Upper lobe of left lung (tissue), 6 donors: ENCODE measurements at regions not wholly inside any gene's neighbourhood (a gene's known extent, or its start where the extent isn't known, plus 50 kb on each side); places are given as distances from the start of the nearest gene placed in this dataset.

Experiments
- ATAC-seq, 2 donors: fragments of 200-7000 bp; cut with Tn5 transposase; one replicate each; pipeline ENCODE4 v1.9.1; 2022; ENCODE audit warnings: mild to moderate bottlenecking in 2 of 2, moderate library complexity in 2 of 2; ENCODE audit not compliant: low FRiP score in 2 of 2
- DNase-seq, 2 donors: peaks; one replicate each; pipeline ENCODE4 v3.0.0-alpha.2; 2019 to 2020
- H3K27ac ChIP-seq, 4 donors: fragments of 200-600 bp; sonication (generic); one replicate each; pipeline ENCODE4 v1.5.1; 2016 to 2019
- H3K27me3 ChIP-seq, 4 donors: fragments of 200-600 bp; sonication (generic); one replicate each; pipeline ENCODE4 v1.5.1; 2017 to 2019
- H3K36me3 ChIP-seq, 4 donors: fragments of 200-600 bp; sonication (generic); one replicate each; pipeline ENCODE4 v1.5.1; 2016 to 2019
- H3K4me1 ChIP-seq, 4 donors: fragments of 200-600 bp; sonication (generic); one replicate each; pipeline ENCODE4 v1.5.1; 2018 to 2019
- H3K4me3 ChIP-seq, 4 donors: fragments of 200-600 bp; sonication (generic); one replicate each; pipeline ENCODE4 v1.5.1; 2017 to 2019; ENCODE audit warnings: mild to moderate bottlenecking in 2 of 4, moderate library complexity in 1 of 4
- H3K9me3 ChIP-seq, 4 donors: fragments of 200-600 bp; sonication (generic); one replicate each; pipeline ENCODE4 v1.5.1; 2018 to 2019
- CTCF ChIP-seq, 6 experiments: fragments of 450-650 bp in 4 of 6; fragments of 200-600 bp in 2 of 6; sonication (generic) in 2 of 6; IDR thresholded peaks; one replicate each; pipeline ENCODE4 v1.5.1; 2016 to 2019; ENCODE audit warnings: antibody characterized with exemption in 6 of 6
- EP300 ChIP-seq, 4 donors: sonication (generic); formaldehyde crosslinking; IDR thresholded peaks; one replicate each; pipeline ENCODE4 v1.5.1; 2017; ENCODE audit warnings: antibody characterized with exemption in 4 of 4, control low read depth in 2 of 4
- POLR2A ChIP-seq, 4 donors: fragments of 450-650 bp; IDR thresholded peaks; one replicate each; pipeline ENCODE4 v1.5.1; 2016 to 2017; ENCODE audit warnings: antibody characterized with exemption in 4 of 4, mild to moderate bottlenecking in 2 of 4
- POLR2AphosphoS5 ChIP-seq, 2 donors: sonication (generic); formaldehyde crosslinking; IDR thresholded peaks; one replicate each; pipeline ENCODE4 v1.5.1; 2017; ENCODE audit warnings: antibody characterized with exemption in 2 of 2
- WGBS, 2 donors: methylation state at CpG; one replicate each; pipeline ENCODE4 v1.1.5; 2017 to 2018; 5-methylcytosine and 5-hydroxymethylcytosine counted together
- donor health status: DM: no; HTN: no; CAD: no; lungs with moderate emphysema.
- donor health status: DM: no; HTN: yes; CAD: no; lungs with severe emphysema.

- DNase-seq, result no peak
- Histone ChIP-seq H3K9me3 (no peaks in the 10 kb centered on the region), H3K27ac (peak overlapping the region in 2 of 4 donors; percentile 30 to 76), H3K36me3 (no peaks in the 10 kb centered on the region), H3K27me3 (no peaks in the 10 kb centered on the region), H3K4me3 (no peak overlapping the region), H3K4me1 (peaks cover 0 to 6% (median 0%) of the 10 kb centered on the region in 4 donors)
- TF ChIP-seq EP300 (IDR thresholded peaks at IDR 0.05) (no peak), POLR2AphosphoS5 (IDR thresholded peaks at IDR 0.05) (no peak), POLR2A (IDR thresholded peaks at IDR 0.05) (no peak), CTCF (IDR thresholded peaks at IDR 0.05) (no peak)
- 93 to 98% methylated on average over 3 of the region's 3 CpGs for WGBS, 2 donors
- ATAC-seq, result no peak
Measured at GRCh38 chrX:9351126-9351525, 113.7 kb upstream of the TBL1X start.

- Histone ChIP-seq H3K36me3 (no peaks in the 10 kb centered on the region), H3K9me3 (no peaks in the 10 kb centered on the region), H3K4me1 (peaks cover 0 to 6% (median 0%) of the 10 kb centered on the region in 4 donors), H3K27ac (peak overlapping the region; percentile 30 to 76 (median 68)), H3K27me3 (no peaks in the 10 kb centered on the region), H3K4me3 (no peak overlapping the region)
- DNase-seq, result no peak
- WGBS, 2 donors, result 31 to 34% methylated on average over 4 of the region's 4 CpGs
- ATAC-seq, result no peak
- TF ChIP-seq POLR2A (IDR thresholded peaks at IDR 0.05), result no peak
- no peak for TF ChIP-seq EP300 (IDR thresholded peaks at IDR 0.05)
- no peak for TF ChIP-seq POLR2AphosphoS5 (IDR thresholded peaks at IDR 0.05)
- TF ChIP-seq CTCF (IDR thresholded peaks at IDR 0.05), result no peak
Measured at GRCh38 chrX:9352243-9352642, 112.6 kb upstream of the TBL1X start.

GRCh38 chrX:9352694-9353411, 112.0 kb upstream of the TBL1X start:
- H3K9me3 ChIP-seq, result no peaks in the 10 kb centered on the region
- H3K27ac ChIP-seq, result peak overlapping the region in 3 of 4 donors; percentile 62 to 76 (median 75)
- TF ChIP-seq EP300 (IDR thresholded peaks at IDR 0.05) (peak in 1 of 4 donors; percentile 19), POLR2AphosphoS5 (IDR thresholded peaks at IDR 0.05) (peak; percentile 57 to 74), POLR2A (IDR thresholded peaks at IDR 0.05) (no peak)
- H3K36me3 ChIP-seq, result no peaks in the 10 kb centered on the region
- no peaks in the 10 kb centered on the region for H3K27me3 ChIP-seq
- no peak overlapping the region for H3K4me3 ChIP-seq
- ATAC-seq (peak; percentile 65 to 78), DNase-seq (peak in 1 of 2 donors; percentile 81)
- WGBS, 2 donors, result 45 to 49% methylated on average over 14 to 15 of the region's 15 CpGs
- H3K4me1 ChIP-seq, result peaks cover 0 to 6% (median 0%) of the 10 kb centered on the region in 4 donors

GRCh38 chrX:9354918-9355317, 109.9 kb upstream of the TBL1X start:
- H3K4me3 ChIP-seq, result no peak overlapping the region
- WGBS, 2 donors, result 80 to 95% methylated on average over 5 to 9 of the region's 9 CpGs

GRCh38 chrX:9355739-9356138, 109.1 kb upstream of the TBL1X start:
- Histone ChIP-seq H3K36me3 (no peaks in the 10 kb centered on the region), H3K4me3 (no peak overlapping the region), H3K4me1 (peaks cover 0 to 6% (median 0%) of the 10 kb centered on the region in 4 donors), H3K27ac (no peak overlapping the region), H3K27me3 (no peaks in the 10 kb centered on the region), H3K9me3 (no peaks in the 10 kb centered on the region)
- no peak for TF ChIP-seq EP300 (IDR thresholded peaks at IDR 0.05)
- no peak for TF ChIP-seq POLR2A (IDR thresholded peaks at IDR 0.05)
- no peak for TF ChIP-seq POLR2AphosphoS5 (IDR thresholded peaks at IDR 0.05)
- TF ChIP-seq CTCF (IDR thresholded peaks at IDR 0.05), result no peak
- DNase-seq (no peak), ATAC-seq (no peak)
- 73 to 75% methylated on average over 7 to 9 of the region's 9 CpGs for WGBS, 2 donors

More at GRCh38 chrX:9354918-9355317, 109.9 kb upstream of the TBL1X start:
- no peaks in the 10 kb centered on the region for H3K9me3 ChIP-seq
- H3K27me3 ChIP-seq, result no peaks in the 10 kb centered on the region
- ATAC-seq (no peak), DNase-seq (no peak)
- no peak overlapping the region for H3K27ac ChIP-seq
- H3K36me3 ChIP-seq, result no peaks in the 10 kb centered on the region
- TF ChIP-seq EP300 (IDR thresholded peaks at IDR 0.05), result no peak
- no peak for TF ChIP-seq POLR2A (IDR thresholded peaks at IDR 0.05)
- TF ChIP-seq CTCF (IDR thresholded peaks at IDR 0.05), result no peak
- TF ChIP-seq POLR2AphosphoS5 (IDR thresholded peaks at IDR 0.05), result no peak
- H3K4me1 ChIP-seq, result peaks cover 0 to 6% (median 0%) of the 10 kb centered on the region in 4 donors
